ENCODE measurements at regions not wholly inside any gene's neighbourhood (a gene's known extent, or its start where the extent isn't known, plus 50 kb on each side); places are given as distances from the start of the nearest gene placed in this dataset.

DNA sequence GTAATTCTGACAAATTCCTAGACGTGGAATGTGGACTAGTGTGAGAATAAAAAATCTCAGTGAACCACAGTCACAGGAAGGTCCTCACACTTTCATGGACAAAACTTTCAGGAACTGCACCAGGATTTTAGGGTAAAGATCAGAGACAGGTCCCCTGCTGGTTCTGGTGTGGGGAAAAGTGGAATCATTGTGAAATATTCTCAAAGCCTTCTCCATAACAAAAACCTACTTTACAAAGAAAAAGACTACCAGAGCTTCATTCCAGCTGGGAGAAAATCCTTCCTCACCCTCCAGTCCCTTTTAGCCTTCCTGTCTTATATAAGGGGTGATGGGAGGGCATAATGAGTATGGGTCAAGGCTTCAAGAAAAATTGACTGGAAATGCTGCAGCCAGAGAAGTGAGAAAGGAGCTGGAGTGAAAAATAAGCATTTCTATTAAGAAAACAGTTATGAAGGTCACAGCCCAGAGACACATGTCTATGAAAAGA lies 325.8 kb downstream of the ARAP2 start:
- Histone ChIP-seq H3K27ac (no peak overlapping the region), H3K9ac (no peak overlapping the region), H3K4me3 (ENCODE audit: low read depth, low read length) (no peak overlapping the region), H3K36me3 (ENCODE audit: control insufficient read depth, insufficient read depth, low read length) (no peaks in the 10 kb centered on the region), H3K27me3 (ENCODE audit: control insufficient read depth, insufficient read depth, low read length) (no peaks in the 10 kb centered on the region), H3K9me3 (ENCODE audit: control insufficient read depth, low read length) (no peaks in the 10 kb centered on the region), H2AFZ (no peak overlapping the region), H3K79me2 (no peaks in the 10 kb centered on the region), H3K4me1 (no peaks in the 10 kb centered on the region), H3K4me2 (ENCODE audit: low read length) (no peak overlapping the region)
- TF ChIP-seq, protein P1, sequence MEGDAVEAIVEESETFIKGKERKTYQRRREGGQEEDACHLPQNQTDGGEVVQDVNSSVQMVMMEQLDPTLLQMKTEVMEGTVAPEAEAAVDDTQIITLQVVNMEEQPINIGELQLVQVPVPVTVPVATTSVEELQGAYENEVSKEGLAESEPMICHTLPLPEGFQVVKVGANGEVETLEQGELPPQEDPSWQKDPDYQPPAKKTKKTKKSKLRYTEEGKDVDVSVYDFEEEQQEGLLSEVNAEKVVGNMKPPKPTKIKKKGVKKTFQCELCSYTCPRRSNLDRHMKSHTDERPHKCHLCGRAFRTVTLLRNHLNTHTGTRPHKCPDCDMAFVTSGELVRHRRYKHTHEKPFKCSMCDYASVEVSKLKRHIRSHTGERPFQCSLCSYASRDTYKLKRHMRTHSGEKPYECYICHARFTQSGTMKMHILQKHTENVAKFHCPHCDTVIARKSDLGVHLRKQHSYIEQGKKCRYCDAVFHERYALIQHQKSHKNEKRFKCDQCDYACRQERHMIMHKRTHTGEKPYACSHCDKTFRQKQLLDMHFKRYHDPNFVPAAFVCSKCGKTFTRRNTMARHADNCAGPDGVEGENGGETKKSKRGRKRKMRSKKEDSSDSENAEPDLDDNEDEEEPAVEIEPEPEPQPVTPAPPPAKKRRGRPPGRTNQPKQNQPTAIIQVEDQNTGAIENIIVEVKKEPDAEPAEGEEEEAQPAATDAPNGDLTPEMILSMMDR (IDR thresholded peaks at IDR 0.05), result no peak

DNA sequence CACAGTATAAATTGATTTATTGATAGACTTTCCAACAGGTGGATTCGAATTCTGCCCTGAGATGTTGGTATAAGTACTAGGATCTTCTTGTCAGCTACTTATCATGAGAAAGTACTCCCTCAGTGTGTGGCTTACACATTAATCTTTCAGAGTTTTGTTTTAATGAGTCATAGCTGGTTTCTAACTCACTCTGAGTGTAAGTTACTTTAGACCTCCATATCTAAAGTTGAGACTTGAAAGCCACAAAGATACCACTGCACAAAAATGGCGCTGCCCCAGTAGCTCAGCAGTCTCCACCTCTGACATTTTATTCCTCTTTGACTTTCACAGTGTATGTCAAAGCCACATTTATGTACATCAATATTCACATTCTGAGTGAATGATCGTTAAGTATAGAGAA lies 318.5 kb downstream of the ARAP2 start:
- TF ChIP-seq, protein P1 (IDR thresholded peaks at IDR 0.05), result no peak

DNA sequence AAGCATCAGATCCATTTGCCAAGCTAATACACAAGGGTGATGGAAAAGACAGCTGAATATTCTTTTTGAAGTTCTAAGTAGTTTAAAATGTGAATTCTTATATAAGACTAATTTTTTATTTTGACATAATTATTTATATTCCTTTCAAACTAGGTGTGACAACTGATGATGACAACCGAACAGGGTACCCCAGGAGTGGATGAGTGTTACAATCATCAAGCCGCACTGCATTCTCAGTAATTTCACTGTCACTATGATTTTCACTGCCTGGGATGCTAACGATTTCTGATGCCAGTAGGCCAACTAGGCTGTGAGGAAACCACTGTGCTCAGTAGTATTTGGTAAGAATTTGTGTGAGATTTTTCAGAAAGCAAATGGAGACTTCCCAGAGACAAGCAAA lies 317.5 kb downstream of the ARAP2 start:
- TF ChIP-seq, protein P1 (IDR thresholded peaks at IDR 0.05), result no peak
- no peak overlapping the region for H3K4me3 ChIP-seq (ENCODE audit: low read depth, low read length)
- no peak overlapping the region for H2AFZ ChIP-seq
- no peaks in the 10 kb centered on the region for H3K9me3 ChIP-seq (ENCODE audit: control insufficient read depth, low read length)
- H3K79me2 ChIP-seq, result no peaks in the 10 kb centered on the region
- H3K9ac ChIP-seq, result no peak overlapping the region
- H3K27me3 ChIP-seq (ENCODE audit: control insufficient read depth, insufficient read depth, low read length), result no peaks in the 10 kb centered on the region
- H3K4me1 ChIP-seq, result no peaks in the 10 kb centered on the region
- H3K36me3 ChIP-seq (ENCODE audit: control insufficient read depth, insufficient read depth, low read length), result no peaks in the 10 kb centered on the region
- no peak overlapping the region for H3K4me2 ChIP-seq (ENCODE audit: low read length)
- no peak overlapping the region for H3K27ac ChIP-seq

More for the DNA sequence above, 318.5 kb downstream of the ARAP2 start:
- no peak overlapping the region for H3K27ac ChIP-seq
- no peak overlapping the region for H3K9ac ChIP-seq
- H3K9me3 ChIP-seq (ENCODE audit: control insufficient read depth, low read length), result no peaks in the 10 kb centered on the region
- H3K4me3 ChIP-seq (ENCODE audit: low read depth, low read length), result no peak overlapping the region
- H3K4me1 ChIP-seq, result no peaks in the 10 kb centered on the region
- no peak overlapping the region for H3K4me2 ChIP-seq (ENCODE audit: low read length)
- no peaks in the 10 kb centered on the region for H3K27me3 ChIP-seq (ENCODE audit: control insufficient read depth, insufficient read depth, low read length)
- no peaks in the 10 kb centered on the region for H3K79me2 ChIP-seq
- no peaks in the 10 kb centered on the region for H3K36me3 ChIP-seq (ENCODE audit: control insufficient read depth, insufficient read depth, low read length)
- H2AFZ ChIP-seq, result no peak overlapping the region

DNA sequence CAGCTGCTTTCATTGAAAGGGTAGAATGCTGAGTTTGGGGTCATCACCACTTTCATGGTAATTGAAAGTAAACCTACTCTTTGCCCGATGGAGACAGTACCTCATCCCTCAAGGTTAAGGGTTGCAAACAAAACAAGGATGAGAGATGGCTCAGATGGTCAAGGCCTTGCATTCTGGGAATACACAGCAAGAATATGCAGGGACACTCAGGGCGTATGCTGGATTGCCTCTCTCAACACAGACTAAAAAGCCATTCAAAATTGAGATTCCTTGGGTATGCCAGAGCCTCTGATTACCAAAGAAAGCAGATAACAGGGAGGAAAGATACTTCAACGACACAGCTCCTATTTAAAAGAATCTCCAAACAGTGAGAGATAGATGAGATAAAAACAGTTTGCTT lies 310.4 kb downstream of the ARAP2 start:
- no peaks in the 10 kb centered on the region for H3K9me3 ChIP-seq (ENCODE audit: control insufficient read depth, low read length)

More for the DNA sequence above, 310.4 kb downstream of the ARAP2 start:
- Histone ChIP-seq H2AFZ (no peak overlapping the region), H3K4me3 (ENCODE audit: low read depth, low read length) (no peak overlapping the region), H3K4me1 (no peaks in the 10 kb centered on the region), H3K79me2 (no peaks in the 10 kb centered on the region), H3K27ac (no peak overlapping the region), H3K4me2 (ENCODE audit: low read length) (no peak overlapping the region), H3K27me3 (ENCODE audit: control insufficient read depth, insufficient read depth, low read length) (no peaks in the 10 kb centered on the region), H3K9ac (no peak overlapping the region), H3K36me3 (ENCODE audit: control insufficient read depth, insufficient read depth, low read length) (no peaks in the 10 kb centered on the region)
- TF ChIP-seq, protein P1 (IDR thresholded peaks at IDR 0.05), result no peak
